ENCODE measurements at regions not wholly inside any gene's neighbourhood (a gene's known extent, or its start where the extent isn't known, plus 50 kb on each side); places are given as distances from the start of the nearest gene placed in this dataset.

GRCh38 chr1:191085121-191085520 is 607.5 kb upstream of the BRINP3 start:
- DNase-seq: no peak
- H3K4me3 ChIP-seq (ENCODE audit: low read depth, low read length): no peak overlapping the region
- no peaks in the 10 kb centered on the region for H3K36me3 ChIP-seq (replicated peaks)
- TF ChIP-seq CTCF (IDR thresholded peaks at IDR 0.05; ENCODE audit: low read depth, low read length, missing control alignments): no peak
- H3K27ac ChIP-seq: no peak overlapping the region
- in situ Hi-C loops (cut with HindIII; ENCODE audit: low pct_ligation_motif_present, low sequenced_read_pairs): no loop called here
- no peaks in the 10 kb centered on the region for H3K27me3 ChIP-seq (replicated peaks)

- Histone ChIP-seq H3K27ac (no peak overlapping the region), H3K27me3 (replicated peaks) (no peaks in the 10 kb centered on the region), H3K36me3 (replicated peaks) (no peaks in the 10 kb centered on the region), H3K4me3 (ENCODE audit: low read depth, low read length) (no peak overlapping the region)
- TF ChIP-seq CTCF (IDR thresholded peaks at IDR 0.05; ENCODE audit: low read depth, low read length, missing control alignments): no peak
- no peak for DNase-seq
- in situ Hi-C loops (cut with HindIII; ENCODE audit: low pct_ligation_motif_present, low sequenced_read_pairs): no loop called here
These were observed 609.2 kb upstream of the BRINP3 start for GRCh38 chr1:191086910-191087309.

- no peak for DNase-seq
- Histone ChIP-seq H3K27ac (no peak overlapping the region), H3K27me3 (replicated peaks) (no peaks in the 10 kb centered on the region), H3K36me3 (replicated peaks) (no peaks in the 10 kb centered on the region), H3K4me3 (ENCODE audit: low read depth, low read length) (no peak overlapping the region)
- TF ChIP-seq CTCF (IDR thresholded peaks at IDR 0.05; ENCODE audit: low read depth, low read length, missing control alignments): no peak
- in situ Hi-C loops (cut with HindIII; ENCODE audit: low pct_ligation_motif_present, low sequenced_read_pairs): no loop called here
These were observed 618.7 kb upstream of the BRINP3 start for GRCh38 chr1:191096405-191096804.

- no peak for DNase-seq
- TF ChIP-seq CTCF (IDR thresholded peaks at IDR 0.05; ENCODE audit: low read depth, low read length, missing control alignments): no peak
- in situ Hi-C loops (cut with HindIII; ENCODE audit: low pct_ligation_motif_present, low sequenced_read_pairs): no loop called here
- H3K36me3 ChIP-seq (replicated peaks): no peaks in the 10 kb centered on the region
- no peak overlapping the region for H3K4me3 ChIP-seq (ENCODE audit: low read depth, low read length)
- no peaks in the 10 kb centered on the region for H3K27me3 ChIP-seq (replicated peaks)
- H3K27ac ChIP-seq: no peak overlapping the region
These were observed 622.0 kb upstream of the BRINP3 start for GRCh38 chr1:191099696-191100095.

GRCh38 chr1:191101960-191102359 is 624.3 kb upstream of the BRINP3 start:
- in situ Hi-C loops (cut with HindIII; ENCODE audit: low pct_ligation_motif_present, low sequenced_read_pairs): no loop called here
- no peak for TF ChIP-seq CTCF (IDR thresholded peaks at IDR 0.05; ENCODE audit: low read depth, low read length, missing control alignments)
- H3K36me3 ChIP-seq (replicated peaks): no peaks in the 10 kb centered on the region
- no peaks in the 10 kb centered on the region for H3K27me3 ChIP-seq (replicated peaks)
- H3K27ac ChIP-seq: no peak overlapping the region
- H3K4me3 ChIP-seq (ENCODE audit: low read depth, low read length): no peak overlapping the region
- DNase-seq: no peak

- H3K36me3 ChIP-seq (replicated peaks): no peaks in the 10 kb centered on the region
- H3K27me3 ChIP-seq (replicated peaks): no peaks in the 10 kb centered on the region
- no peak for DNase-seq
- H3K27ac ChIP-seq: no peak overlapping the region
- TF ChIP-seq CTCF (IDR thresholded peaks at IDR 0.05; ENCODE audit: low read depth, low read length, missing control alignments): no peak
- in situ Hi-C loops (cut with HindIII; ENCODE audit: low pct_ligation_motif_present, low sequenced_read_pairs): no loop called here
- no peak overlapping the region for H3K4me3 ChIP-seq (ENCODE audit: low read depth, low read length)
These were observed 648.3 kb upstream of the BRINP3 start for GRCh38 chr1:191125950-191126349.
